Nephron (organoid): ENCODE measurements at regions not wholly inside any gene's neighbourhood (a gene's known extent, or its start where the extent isn't known, plus 50 kb on each side); places are given as distances from the start of the nearest gene placed in this dataset.
A peak's percentile ranks its signal among the peaks of the same experiment; 100 is the strongest.

Source experiments
- H3K27ac Mint-ChIP-seq, 3 experiments: 2 replicates each; pipeline ENCODE4 v1.8.0; 2020; ENCODE audit warnings: mixed read lengths in 3 of 3, mild to moderate bottlenecking in 2 of 3, moderate library complexity in 1 of 3
- H3K27me3 Mint-ChIP-seq: 2 replicates; pipeline ENCODE4 v1.8.0; 2021; ENCODE audit warnings: low read depth, mild to moderate bottlenecking, moderate library complexity, mixed read lengths
- H3K36me3 Mint-ChIP-seq: 2 replicates; pipeline ENCODE4 v1.8.0; 2020; ENCODE audit warnings: low read depth, mixed read lengths
- H3K4me1 Mint-ChIP-seq: 2 replicates; pipeline ENCODE4 v1.8.0; 2020; ENCODE audit warnings: mixed read lengths
- H3K4me3 Mint-ChIP-seq, 3 experiments: 2 replicates each; pipeline ENCODE4 v1.8.0; 2020; ENCODE audit warnings: mild to moderate bottlenecking in 3 of 3, mixed read lengths in 3 of 3, moderate library complexity in 2 of 3
- H3K9me3 Mint-ChIP-seq: 2 replicates; pipeline ENCODE4 v1.8.0; 2020; ENCODE audit warnings: mixed read lengths
- CTCF ChIP-seq, 3 experiments: fragments of 200-600 bp; sonication (generic); IDR thresholded peaks; one replicate each; pipeline ENCODE4 v1.5.0; 2021; ENCODE audit warnings: antibody characterized with exemption in 3 of 3; ENCODE audit not compliant: unreplicated experiment in 3 of 3

- TF ChIP-seq CTCF (IDR thresholded peaks at IDR 0.05; ENCODE audit: unreplicated experiment in 3 of 3) = no peak
- peaks cover 9% of the 10 kb centered on the region for H3K27me3 Mint-ChIP-seq
- no peaks in the 10 kb centered on the region for H3K36me3 Mint-ChIP-seq
- H3K9me3 Mint-ChIP-seq = no peaks in the 10 kb centered on the region
- peaks cover 25% of the 10 kb centered on the region for H3K4me1 Mint-ChIP-seq
- no peak overlapping the region for H3K27ac Mint-ChIP-seq
- no peak overlapping the region for H3K4me3 Mint-ChIP-seq
Observed at GRCh38 chr9:108475813-108476212, 380.0 kb downstream of the ACTL7B start.

GRCh38 chr9:108474356-108474755, 381.4 kb downstream of the ACTL7B start:
- H3K36me3 Mint-ChIP-seq = no peaks in the 10 kb centered on the region
- H3K4me3 Mint-ChIP-seq = no peak overlapping the region
- TF ChIP-seq CTCF (IDR thresholded peaks at IDR 0.05; ENCODE audit: unreplicated experiment in 3 of 3) = no peak
- no peaks in the 10 kb centered on the region for H3K9me3 Mint-ChIP-seq
- peak overlapping the region; percentile 32 to 68 (median 44) for H3K27ac Mint-ChIP-seq
- peaks cover 25% of the 10 kb centered on the region for H3K4me1 Mint-ChIP-seq
- H3K27me3 Mint-ChIP-seq = peaks cover 11% of the 10 kb centered on the region

GRCh38 chr9:108473209-108474112, 382.3 kb downstream of the ACTL7B start:
- Mint-ChIP-seq H3K27ac (peak overlapping the region; percentile 22 to 68 (median 44)), H3K27me3 (peaks cover 11% of the 10 kb centered on the region), H3K4me3 (peak overlapping the region in 2 of 3 experiments; percentile 31 to 33), H3K4me1 (peaks cover 25% of the 10 kb centered on the region), H3K9me3 (no peaks in the 10 kb centered on the region), H3K36me3 (no peaks in the 10 kb centered on the region)
- TF ChIP-seq CTCF (IDR thresholded peaks at IDR 0.05; ENCODE audit: unreplicated experiment in 3 of 3) = no peak

- no peak for TF ChIP-seq CTCF (IDR thresholded peaks at IDR 0.05; ENCODE audit: unreplicated experiment in 3 of 3)
- Mint-ChIP-seq H3K9me3 (no peaks in the 10 kb centered on the region), H3K27me3 (peaks cover 25% of the 10 kb centered on the region)
Observed at GRCh38 chr9:108469654-108470053, 386.1 kb downstream of the ACTL7B start.

GRCh38 chr9:108468364-108468763, 387.4 kb downstream of the ACTL7B start:
- no peak overlapping the region for H3K27ac Mint-ChIP-seq
- no peaks in the 10 kb centered on the region for H3K36me3 Mint-ChIP-seq
- peaks cover 38% of the 10 kb centered on the region for H3K27me3 Mint-ChIP-seq
- H3K4me1 Mint-ChIP-seq = peaks cover 10% of the 10 kb centered on the region
- TF ChIP-seq CTCF (IDR thresholded peaks at IDR 0.05; ENCODE audit: unreplicated experiment in 3 of 3) = peak; percentile 9 to 22 (median 20)
- no peak overlapping the region for H3K4me3 Mint-ChIP-seq
- H3K9me3 Mint-ChIP-seq = no peaks in the 10 kb centered on the region

More at GRCh38 chr9:108469654-108470053, 386.1 kb downstream of the ACTL7B start:
- Mint-ChIP-seq H3K4me3 (no peak overlapping the region), H3K4me1 (peaks cover 21% of the 10 kb centered on the region), H3K27ac (no peak overlapping the region), H3K36me3 (no peaks in the 10 kb centered on the region)
